SK-N-SH (cell line): ENCODE measurements at regions not wholly inside any gene's neighbourhood (a gene's known extent, or its start where the extent isn't known, plus 50 kb on each side); places are given as distances from the start of the nearest gene placed in this dataset.

Experiments
- CTCF ChIA-PET: fragments of 300-600, 350-600 bp; formaldehyde crosslinking; extraction: SDS; loops from one replicate; lab custom pipeline; 2021; lab: Yijun Ruan, JAX
- POLR2A ChIA-PET: fragments of 350-600 bp; sonication (Branson Sonifier 250); formaldehyde crosslinking; extraction: SDS; loops from one replicate; lab custom pipeline; 2020; ENCODE audit warnings: antibody characterized with exemption, inconsistent platforms; lab: Yijun Ruan, JAX
- DNase-seq: peaks from one replicate; pipeline ENCODE4 v3.0.0; 2012
- H2AFZ ChIP-seq: fragments of 200-600 bp; sonication (generic); 2 replicates; pipeline ENCODE4 v1.8.1; 2016; ENCODE audit warnings: antibody characterized with exemption, mild to moderate bottlenecking, low read depth
- H3F3A ChIP-seq: fragments of 200-600 bp; sonication (generic); replicated peaks from 2 replicates; pipeline ENCODE3; 2016; ENCODE audit warnings: antibody characterized with exemption, mild to moderate bottlenecking; ENCODE audit not compliant: insufficient read depth
- H3K27ac ChIP-seq, 2 experiments: fragments of 200-500 bp in 1 of 2; fragments of 200-600 bp in 1 of 2; sonication (Bioruptor generic) in 1 of 2; sonication (generic), shearing (Covaris generic) in 1 of 2; 2 replicates each; pipeline versions ENCODE4 v1.5.1 to v1.6.1; 2014 to 2016; ENCODE audit warnings: low read depth in 2 of 2, inconsistent platforms in 1 of 2, low read length in 1 of 2, mild to moderate bottlenecking in 1 of 2, mixed read lengths in 1 of 2
- H3K27me3 ChIP-seq: fragments of 200-600 bp; sonication (generic), shearing (Covaris generic); 2 replicates; pipeline ENCODE4 v1.6.1; 2016; ENCODE audit warnings: mixed run types; ENCODE audit not compliant: insufficient read depth
- H3K36me3 ChIP-seq, 2 experiments: fragments of 200-500 bp in 1 of 2; fragments of 200-600 bp in 1 of 2; sonication (Bioruptor generic) in 1 of 2; sonication (generic) in 1 of 2; replicated peaks in 1 of 2; 2 replicates each; pipeline versions ENCODE3 to v1.5.1; 2014 to 2016; ENCODE audit warnings: low read length in 1 of 2, mild to moderate bottlenecking in 1 of 2; ENCODE audit not compliant: insufficient read depth in 2 of 2, control insufficient read depth in 1 of 2
- H3K4me1 ChIP-seq, 2 experiments: fragments of 200-500 bp in 1 of 2; fragments of 200-600 bp in 1 of 2; sonication (Bioruptor generic) in 1 of 2; sonication (generic), shearing (Covaris generic) in 1 of 2; 2 replicates each; pipeline versions ENCODE4 v1.5.1 to v1.6.1; 2014 to 2016; ENCODE audit warnings: low read depth in 1 of 2, low read length in 1 of 2, mixed run types in 1 of 2; ENCODE audit not compliant: insufficient read depth in 2 of 2, control insufficient read depth in 1 of 2
- H3K4me2 ChIP-seq: fragments of 200-600 bp; sonication (generic), shearing (Covaris generic); 2 replicates; pipeline ENCODE4 v1.6.1; 2017; ENCODE audit warnings: mixed run types
- H3K4me3 ChIP-seq, 2 experiments: fragments of 200-500 bp in 1 of 2; fragments of 200-600 bp in 1 of 2; sonication (Bioruptor generic) in 1 of 2; sonication (generic), shearing (Covaris generic) in 1 of 2; 2 replicates each; pipeline versions ENCODE4 v1.5.1 to v1.8.1; 2014 to 2016; ENCODE audit warnings: low read depth in 2 of 2, inconsistent platforms in 1 of 2, low read length in 1 of 2, mild to moderate bottlenecking in 1 of 2, mixed read lengths in 1 of 2, moderate library complexity in 1 of 2
- H3K79me2 ChIP-seq: fragments of 200-600 bp; sonication (generic); 2 replicates; pipeline ENCODE4 v1.8.1; 2017; ENCODE audit warnings: mild to moderate bottlenecking; ENCODE audit not compliant: insufficient read depth
- H3K9ac ChIP-seq: fragments of 200-600 bp; sonication (generic); 2 replicates; pipeline ENCODE4 v1.6.1; 2017; ENCODE audit warnings: mixed run types
- H3K9me2 ChIP-seq: fragments of 200-600 bp; sonication (generic); 2 replicates; pipeline ENCODE4 v1.6.1; 2017; ENCODE audit warnings: mixed run types
- H3K9me3 ChIP-seq: fragments of 200-600 bp; sonication (generic); 2 replicates; pipeline ENCODE4 v1.6.1; 2017; ENCODE audit warnings: mixed run types, mild to moderate bottlenecking, moderate library complexity
- H4K20me1 ChIP-seq: fragments of 200-600 bp; sonication (generic); 2 replicates; pipeline ENCODE4 v1.6.1; 2017; ENCODE audit warnings: mild to moderate bottlenecking, mixed run types; ENCODE audit not compliant: insufficient read depth
- CHD2 ChIP-seq: fragments of 150-350 bp; IDR thresholded peaks from 2 replicates; pipeline ENCODE4 v1.6.1; 2018; ENCODE audit warnings: low read length; ENCODE audit not compliant: partially characterized antibody
- CTCF ChIP-seq: fragments of 200-600 bp; sonication (generic); IDR thresholded peaks from 2 replicates; pipeline ENCODE4 v1.6.1; 2017; ENCODE audit warnings: antibody characterized with exemption, mild to moderate bottlenecking, moderate library complexity
- FOXM1 ChIP-seq: IDR thresholded peaks from 2 replicates; pipeline ENCODE4 v1.4.0; 2012; ENCODE audit warnings: low read depth, mild to moderate bottlenecking
- JUND ChIP-seq: IDR thresholded peaks from 2 replicates; pipeline ENCODE4 v1.4.0; 2012
- MAX ChIP-seq: IDR thresholded peaks from 2 replicates; pipeline ENCODE4 v1.4.0; 2012; ENCODE audit warnings: low read depth
- MXI1 ChIP-seq: IDR thresholded peaks from 2 replicates; pipeline ENCODE4 v1.6.1; 2012; ENCODE audit warnings: mild to moderate bottlenecking, low read depth, low read length, improper control_type of control experiment
- PBX3 ChIP-seq: IDR thresholded peaks from 2 replicates; pipeline ENCODE4; 2012
- POLR2AphosphoS5 ChIP-seq: IDR thresholded peaks from 2 replicates; pipeline ENCODE4 v1.6.1; 2012; ENCODE audit warnings: low read depth, low read length
- RCOR1 ChIP-seq: fragments of 150-350 bp; IDR thresholded peaks from 2 replicates; pipeline ENCODE4 v1.6.1; 2017; ENCODE audit warnings: antibody characterized with exemption, low read length
- REST ChIP-seq: IDR thresholded peaks from 2 replicates; pipeline ENCODE4 v1.6.1; 2012; ENCODE audit warnings: mild to moderate bottlenecking, low read depth, low read length, moderate library complexity
- TAF1 ChIP-seq: IDR thresholded peaks from 2 replicates; pipeline ENCODE4 v1.6.1; 2012; ENCODE audit warnings: low read depth, mild to moderate bottlenecking, low read length, moderate library complexity, borderline replicate concordance
- TCF12 ChIP-seq: IDR thresholded peaks from 2 replicates; pipeline ENCODE4 v1.4.0; 2012
- YY1 ChIP-seq: IDR thresholded peaks from 2 replicates; pipeline ENCODE4 v1.4.0; 2012; ENCODE audit warnings: low read depth, mild to moderate bottlenecking
- ZBTB33 ChIP-seq: IDR thresholded peaks from 2 replicates; pipeline ENCODE4 v1.4.0; 2012; ENCODE audit warnings: low read depth, borderline replicate concordance

GRCh38 chrX:113124693-113125092 lies 284.1 kb upstream of the AMOT start:
- Histone ChIP-seq H3K27me3 (no peaks in the 10 kb centered on the region), H3K9me3 (no peaks in the 10 kb centered on the region), H4K20me1 (no peaks in the 10 kb centered on the region), H3F3A (no peaks in the 10 kb centered on the region), H3K36me3 (no peaks in the 10 kb centered on the region), H3K27ac (no peak overlapping the region), H3K9me2 (no peaks in the 10 kb centered on the region), H3K4me2 (no peak overlapping the region), H3K79me2 (no peaks in the 10 kb centered on the region), H3K9ac (no peak overlapping the region), H3K4me3 (no peak overlapping the region), H3K4me1 (no peaks in the 10 kb centered on the region), H2AFZ (no peak overlapping the region)
- POLR2A ChIA-PET = no interaction called here
- TF ChIP-seq MAX = no peak
- CTCF ChIA-PET = no interaction called here
- DNase-seq = no peak

- no peaks in the 10 kb centered on the region for H3K4me1 ChIP-seq
- H3K27ac ChIP-seq = no peak overlapping the region
- ChIA-PET POLR2A (no interaction called here), CTCF (no interaction called here)
- no peak for DNase-seq
- no peak overlapping the region for H3K4me2 ChIP-seq
- H3K79me2 ChIP-seq = no peaks in the 10 kb centered on the region
- H3K9me3 ChIP-seq = no peaks in the 10 kb centered on the region
- no peak overlapping the region for H3K4me3 ChIP-seq
- H4K20me1 ChIP-seq = no peaks in the 10 kb centered on the region
- no peaks in the 10 kb centered on the region for H3K27me3 ChIP-seq
- no peak overlapping the region for H3K9ac ChIP-seq
- H3K36me3 ChIP-seq = no peaks in the 10 kb centered on the region
- no peaks in the 10 kb centered on the region for H3F3A ChIP-seq
- H2AFZ ChIP-seq = no peak overlapping the region
- TF ChIP-seq POLR2AphosphoS5 = no peak
- no peak for TF ChIP-seq MAX
- no peak for TF ChIP-seq TAF1
- no peak for TF ChIP-seq YY1
- no peak for TF ChIP-seq JUND
- no peak for TF ChIP-seq TCF12
- no peak for TF ChIP-seq REST
- TF ChIP-seq CTCF = no peak
- TF ChIP-seq MXI1 = no peak
- TF ChIP-seq RCOR1 = no peak
- TF ChIP-seq PBX3 = no peak
- no peak for TF ChIP-seq FOXM1
- TF ChIP-seq CHD2 = no peak
- TF ChIP-seq ZBTB33 = no peak
- TF ChIP-seq, all 33 proteins: peak for 0
- no peaks in the 10 kb centered on the region for H3K9me2 ChIP-seq
Observed at GRCh38 chrX:113075521-113075920, 234.9 kb upstream of the AMOT start.
